Osteocyte (in vitro differentiated cells): ENCODE measurements at regions not wholly inside any gene's neighbourhood (a gene's known extent, or its start where the extent isn't known, plus 50 kb on each side); places are given as distances from the start of the nearest gene placed in this dataset.
A peak's percentile ranks its signal among the peaks of the same experiment; 100 is the strongest.
"Not testable (repeated sequence)": the region's sequence is repeated elsewhere in the genome, so short reads cannot be mapped to it uniquely, and the experiment has no call there.

Source experiments
- DNase-seq: peaks from one replicate; pipeline ENCODE4 v3.0.0; 2021; ENCODE audit warnings: mixed read lengths; ENCODE audit not compliant: unreplicated experiment; ENCODE audit errors: extremely low spot score
- H3K27ac Mint-ChIP-seq: one replicate; pipeline ENCODE4 v1.8.0; 2021; ENCODE audit warnings: mild to moderate bottlenecking, mixed read lengths; ENCODE audit not compliant: unreplicated experiment
- H3K27me3 Mint-ChIP-seq: one replicate; pipeline ENCODE4 v1.8.0; 2021; ENCODE audit warnings: mixed read lengths; ENCODE audit not compliant: unreplicated experiment
- H3K36me3 Mint-ChIP-seq: one replicate; pipeline ENCODE4 v1.8.0; 2021; ENCODE audit warnings: mixed read lengths; ENCODE audit not compliant: unreplicated experiment
- H3K4me1 Mint-ChIP-seq: one replicate; pipeline ENCODE4 v1.8.0; 2021; ENCODE audit warnings: mixed read lengths; ENCODE audit not compliant: unreplicated experiment
- H3K4me3 Mint-ChIP-seq: one replicate; pipeline ENCODE4 v1.8.0; 2021; ENCODE audit warnings: mild to moderate bottlenecking, moderate library complexity, mixed read lengths; ENCODE audit not compliant: unreplicated experiment
- H3K9me3 Mint-ChIP-seq: one replicate; pipeline ENCODE4 v1.8.0; 2021; ENCODE audit warnings: mixed read lengths; ENCODE audit not compliant: unreplicated experiment
- CTCF ChIP-seq: fragments of 200-600 bp; sonication (generic); IDR thresholded peaks from 2 replicates; pipeline ENCODE4 v1.5.0; 2021; ENCODE audit warnings: antibody characterized with exemption, mild to moderate bottlenecking, moderate library complexity

GRCh38 chr21:15976807-15977206, 247.0 kb downstream of the USP25 start:
- Mint-ChIP-seq H3K4me1 (peaks cover 11% of the 10 kb centered on the region), H3K9me3 (no peaks in the 10 kb centered on the region), H3K27me3 (no peaks in the 10 kb centered on the region), H3K27ac (no peak overlapping the region), H3K4me3 (no peak overlapping the region), H3K36me3 (no peaks in the 10 kb centered on the region)
- TF ChIP-seq CTCF, result peak; percentile 25
- no peak for DNase-seq

GRCh38 chr21:15978215-15978738, 248.5 kb downstream of the USP25 start:
- Mint-ChIP-seq H3K9me3 (peaks cover under 1% of the 10 kb centered on the region), H3K27me3 (no peaks in the 10 kb centered on the region), H3K36me3 (no peaks in the 10 kb centered on the region), H3K4me1 (peaks cover 11% of the 10 kb centered on the region), H3K4me3 (no peak overlapping the region), H3K27ac (no peak overlapping the region)
- DNase-seq, result no peak
- no peak for TF ChIP-seq CTCF

GRCh38 chr21:15979493-15979892, 249.7 kb downstream of the USP25 start:
- not testable (repeated sequence) for H3K4me3 Mint-ChIP-seq, H3K27ac Mint-ChIP-seq, H3K9me3 Mint-ChIP-seq, DNase-seq, H3K27me3 Mint-ChIP-seq, H3K36me3 Mint-ChIP-seq
- H3K4me1 Mint-ChIP-seq, result peaks cover 11% of the 10 kb centered on the region

GRCh38 chr21:15986277-15986676, 256.5 kb downstream of the USP25 start:
- H3K4me3 Mint-ChIP-seq, result no peak overlapping the region

GRCh38 chr21:15992171-15992570, 262.4 kb downstream of the USP25 start:
- Mint-ChIP-seq H3K9me3 (no peaks in the 10 kb centered on the region), H3K4me1 (peaks cover 26% of the 10 kb centered on the region), H3K27ac (no peak overlapping the region), H3K36me3 (no peaks in the 10 kb centered on the region), H3K27me3 (no peaks in the 10 kb centered on the region), H3K4me3 (no peak overlapping the region)
- TF ChIP-seq CTCF, result no peak
- no peak for DNase-seq

More at GRCh38 chr21:15986277-15986676, 256.5 kb downstream of the USP25 start:
- Mint-ChIP-seq H3K36me3 (no peaks in the 10 kb centered on the region), H3K27me3 (no peaks in the 10 kb centered on the region), H3K27ac (no peak overlapping the region), H3K4me1 (no peaks in the 10 kb centered on the region), H3K9me3 (peaks cover 9% of the 10 kb centered on the region)
- no peak for TF ChIP-seq CTCF
- no peak for DNase-seq

- Mint-ChIP-seq H3K4me1 (peaks cover 37% of the 10 kb centered on the region), H3K4me3 (no peak overlapping the region), H3K27me3 (no peaks in the 10 kb centered on the region), H3K9me3 (no peaks in the 10 kb centered on the region), H3K36me3 (no peaks in the 10 kb centered on the region), H3K27ac (no peak overlapping the region)
- DNase-seq, result no peak
- no peak for TF ChIP-seq CTCF
Observed at GRCh38 chr21:15993951-15994350, 264.2 kb downstream of the USP25 start.
